HepG2 (cell line): ENCODE measurements at regions not wholly inside any gene's neighbourhood (a gene's known extent, or its start where the extent isn't known, plus 50 kb on each side); places are given as distances from the start of the nearest gene placed in this dataset.

Experiments
- ATAC-seq: fragments of 200-7000 bp; cut with Tn5 transposase; 3 replicates; pipeline ENCODE4 v1.9.1; 2020; ENCODE audit warnings: mild to moderate bottlenecking, moderate library complexity
- BruUV-seq: library from RNA; stranded (reverse); fragments of 400-500 nt; replicated peaks from 2 replicates; lab custom pipeline; 2021; lab: Mats Ljungman, UMichigan
- CTCF ChIA-PET: fragments of 300-600 bp; formaldehyde crosslinking; extraction: SDS; loops from one replicate; lab custom pipeline; 2021; ENCODE audit warnings: low total read pairs, inconsistent platforms, low intra/inter-chr PET ratio; lab: Yijun Ruan, JAX
- POLR2A ChIA-PET: fragments of 350-600 bp; sonication (Branson Sonifier 250); formaldehyde crosslinking; loops from one replicate; lab custom pipeline; 2020; ENCODE audit warnings: antibody characterized with exemption, inconsistent platforms; lab: Yijun Ruan, JAX
- DNase-seq: peaks from one replicate; pipeline ENCODE4 v3.0.0-alpha.2; 2015; ENCODE audit warnings: low spot score
- FAIRE-seq: peaks from 3 replicates; lab custom pipeline; 2011; peaks lifted over from hg19 to GRCh38; lab: Jason Lieb, UNC
- H2AFZ ChIP-seq: one replicate; pipeline ENCODE4 v1.6.1; 2011; ENCODE audit warnings: low read length, inconsistent platforms
- H3K27ac ChIP-seq: fragments of 300-600 bp; 3 replicates; pipeline ENCODE4 v1.8.0; 2011; ENCODE audit warnings: mixed run types, mild to moderate bottlenecking, mixed read lengths, low read length, inconsistent platforms; ENCODE audit not compliant: insufficient read depth; ENCODE audit errors: extremely low read length
- H3K27me3 ChIP-seq, 2 experiments: fragments of 200-600 bp in 1 of 2; 2 replicates in 1 of 2; 3 replicates in 1 of 2; pipeline versions ENCODE4 v1.6.0 to v1.8.0; 2011; ENCODE audit warnings: low read length in 2 of 2, mild to moderate bottlenecking in 2 of 2, moderate library complexity in 2 of 2, inconsistent platforms in 1 of 2; ENCODE audit not compliant: insufficient read depth in 2 of 2, control insufficient read depth in 1 of 2
- H3K36me3 ChIP-seq, 2 experiments: fragments of 200-600 bp in 1 of 2; replicated peaks in 1 of 2; 2 replicates in 1 of 2; 3 replicates in 1 of 2; pipeline versions ENCODE4 v1.5.1 to v1.8.0; 2011; ENCODE audit warnings: low read length in 2 of 2, inconsistent platforms in 1 of 2; ENCODE audit not compliant: insufficient read depth in 2 of 2, control insufficient read depth in 1 of 2
- H3K4me1 ChIP-seq: 2 replicates; pipeline ENCODE4 v1.5.1; 2012; ENCODE audit warnings: low read length, inconsistent platforms; ENCODE audit not compliant: insufficient read depth
- H3K4me2 ChIP-seq: 2 replicates; pipeline ENCODE4 v1.6.0; 2011; ENCODE audit warnings: low read depth, low read length, inconsistent platforms
- H3K4me3 ChIP-seq, 3 experiments: fragments of 200-600 bp in 1 of 3; sonication (generic), shearing (Covaris generic) in 1 of 3; replicated peaks in 1 of 3; 2 replicates each; pipeline ENCODE4 v1.5.1; 2011 to 2016; ENCODE audit warnings: low read length in 3 of 3, inconsistent platforms in 2 of 3, low read depth in 2 of 3, mild to moderate bottlenecking in 2 of 3, control low read depth in 1 of 3, mixed read lengths in 1 of 3; ENCODE audit not compliant: insufficient read depth in 1 of 3
- H3K79me2 ChIP-seq: one replicate; pipeline ENCODE4 v1.6.1; 2011; ENCODE audit warnings: low read length, inconsistent platforms; ENCODE audit not compliant: insufficient read depth
- H3K9ac ChIP-seq: 2 replicates; pipeline ENCODE4 v1.6.0; 2011; ENCODE audit warnings: mild to moderate bottlenecking, low read depth, low read length, inconsistent platforms; ENCODE audit not compliant: insufficient read depth
- H3K9me3 ChIP-seq: 2 replicates; pipeline ENCODE4 v1.5.1; 2012; ENCODE audit warnings: mild to moderate bottlenecking, low read length
- H4K20me1 ChIP-seq: 2 replicates; pipeline ENCODE4 v1.6.0; 2011; ENCODE audit warnings: inconsistent platforms, mild to moderate bottlenecking, low read length, moderate library complexity; ENCODE audit not compliant: insufficient read depth
- FOXO4 ChIP-seq: sonication (generic); formaldehyde crosslinking; conservative IDR thresholded peaks from 2 replicates; pipeline ENCODE4 v1.8.1; 2023; ENCODE audit warnings: missing genetic modification reagents
- ZNF180 ChIP-seq: sonication (generic); formaldehyde crosslinking; IDR thresholded peaks from 2 replicates; pipeline ENCODE4 v1.4.0; 2020; ENCODE audit warnings: low read depth, missing genetic modification reagents, borderline replicate concordance
- ZNF224 ChIP-seq: sonication (generic); formaldehyde crosslinking; IDR thresholded peaks from 2 replicates; pipeline ENCODE4 v1.5.0; 2020; ENCODE audit warnings: mild to moderate bottlenecking, missing genetic modification reagents
- ZNF251 ChIP-seq: sonication (generic); formaldehyde crosslinking; IDR thresholded peaks from 2 replicates; pipeline ENCODE4 v1.9.0; 2021; ENCODE audit warnings: mild to moderate bottlenecking, missing genetic modification reagents
- WGBS: methylation state at CpG from one replicate; pipeline ENCODE4 v1.1.6; 2017; ENCODE audit warnings: low lambda C conversion rate; 5-methylcytosine and 5-hydroxymethylcytosine counted together
- in situ Hi-C: cut with HindIII; loops from 2 replicates; pipeline ENCODE4 v1.10.0; 2017; ENCODE audit warnings: low pct_unique_long_range_greater_than_20kb; ENCODE audit not compliant: extremely low pct_ligation_motif_present
- intact Hi-C: fragments of 100-400 bp; cut with micrococcal nuclease; formaldehyde crosslinking; loops from one replicate; pipeline ENCODE4 v1.10.0; 2022; ENCODE audit not compliant: unreplicated experiment

GRCh38 chr20:46838011-46838410 lies 56.6 kb upstream of the EYA2 start:
- H3K27me3 ChIP-seq: peaks cover 2 to 16% of the 10 kb centered on the region in 2 experiments; a peak in 3 of 5 replicates
- POLR2A ChIA-PET: no interaction called here
- FAIRE-seq (no peak), DNase-seq (no peak), ATAC-seq (no peak)
- H3K4me1 ChIP-seq: no peaks in the 10 kb centered on the region
- no peak overlapping the region for H3K9ac ChIP-seq
- intact Hi-C loops (no loop called here), in situ Hi-C loops (no loop called here)
- no peaks in the 10 kb centered on the region for H3K36me3 ChIP-seq
- no peak overlapping the region for H3K4me2 ChIP-seq
- no peaks in the 10 kb centered on the region for H4K20me1 ChIP-seq
- no peak overlapping the region for H3K27ac ChIP-seq
- no peak for TF ChIP-seq ZNF251
- no peak overlapping the region for H2AFZ ChIP-seq
- no TSS peak for BruUV-seq
- H3K4me3 ChIP-seq: no peak overlapping the region
- no peaks in the 10 kb centered on the region for H3K9me3 ChIP-seq
- CTCF ChIA-PET: no interaction called here
- no peaks in the 10 kb centered on the region for H3K79me2 ChIP-seq
- WGBS: 0% methylated on average over 2 of the region's 2 CpGs

GRCh38 chr20:46840054-46840729 lies 54.5 kb upstream of the EYA2 start:
- no peaks in the 10 kb centered on the region for H3K36me3 ChIP-seq
- H3K4me1 ChIP-seq: no peaks in the 10 kb centered on the region
- FAIRE-seq (no peak), ATAC-seq (no peak)
- 13% methylated on average over 4 of the region's 4 CpGs for WGBS
- no peak overlapping the region for H3K9ac ChIP-seq
- no peaks in the 10 kb centered on the region for H3K9me3 ChIP-seq
- peaks cover 0 to 18% of the 10 kb centered on the region in 2 experiments; a peak in 3 of 5 replicates for H3K27me3 ChIP-seq
- POLR2A ChIA-PET: no interaction called here
- H3K4me3 ChIP-seq: no peak overlapping the region
- BruUV-seq: no TSS peak
- H2AFZ ChIP-seq: no peak overlapping the region
- no peaks in the 10 kb centered on the region for H3K79me2 ChIP-seq
- no peak overlapping the region for H3K4me2 ChIP-seq
- in situ Hi-C loops: no loop called here
- TF ChIP-seq FOXO4 (CRISPR knock-in tag): 0 out of 2 replicates have a peak, but pooled peaks have one; percentile 40
- no peak for TF ChIP-seq ZNF224
- TF ChIP-seq ZNF180 (CRISPR knock-in tag): no peak
- TF ChIP-seq, all 625 proteins: peak for 1
- no peaks in the 10 kb centered on the region for H4K20me1 ChIP-seq
- no peak overlapping the region for H3K27ac ChIP-seq
- DNase-seq: no peak
- intact Hi-C loops: no loop called here
- CTCF ChIA-PET: no interaction called here
